Mesenchymal stem cell (in vitro differentiated cells and primary cell): ENCODE measurements at regions not wholly inside any gene's neighbourhood (a gene's known extent, or its start where the extent isn't known, plus 50 kb on each side); places are given as distances from the start of the nearest gene placed in this dataset.
A peak's percentile ranks its signal among the peaks of the same experiment; 100 is the strongest.

Experiments
- DNase-seq: peaks from one replicate; pipeline ENCODE4 v3.0.0-alpha.2; 2013
- H2AFZ ChIP-seq: one replicate; pipeline ENCODE4 v1.6.1; 2013; ENCODE audit warnings: low read depth, mild to moderate bottlenecking, control low read depth, inconsistent platforms, low read length, moderate library complexity
- H2AK5ac ChIP-seq: 2 replicates; pipeline ENCODE4 v1.6.1; 2013; ENCODE audit warnings: low read length, moderate library complexity, mild to moderate bottlenecking, inconsistent platforms; ENCODE audit not compliant: severe bottlenecking
- H2BK120ac ChIP-seq: one replicate; pipeline ENCODE4 v1.6.1; 2013; ENCODE audit warnings: low read depth, mild to moderate bottlenecking, inconsistent platforms, low read length, moderate library complexity
- H2BK12ac ChIP-seq, 2 experiments: one replicate each; pipeline ENCODE4 v1.6.1; 2013; ENCODE audit warnings: inconsistent platforms in 2 of 2, low read length in 2 of 2, mild to moderate bottlenecking in 2 of 2, moderate library complexity in 2 of 2, control low read depth in 1 of 2
- H2BK15ac ChIP-seq: one replicate; pipeline ENCODE4 v1.6.1; 2013; ENCODE audit warnings: mild to moderate bottlenecking, low read depth, inconsistent platforms; ENCODE audit not compliant: poor library complexity, severe bottlenecking
- H2BK5ac ChIP-seq: 2 replicates; pipeline ENCODE4 v1.6.1; 2013; ENCODE audit warnings: low read depth, mild to moderate bottlenecking, low read length, control low read depth, inconsistent platforms; ENCODE audit not compliant: poor library complexity, severe bottlenecking
- H3K14ac ChIP-seq, 2 experiments: one replicate each; pipeline ENCODE4 v1.6.1; 2013; ENCODE audit warnings: inconsistent platforms in 2 of 2, low read length in 2 of 2, control low read depth in 1 of 2, mild to moderate bottlenecking in 1 of 2, moderate library complexity in 1 of 2
- H3K18ac ChIP-seq, 2 experiments: one replicate each; pipeline ENCODE4 v1.6.1; 2013; ENCODE audit warnings: inconsistent platforms in 2 of 2, low read length in 2 of 2, control low read depth in 1 of 2, low read depth in 1 of 2, mild to moderate bottlenecking in 1 of 2
- H3K23ac ChIP-seq, 2 experiments: one replicate each; pipeline ENCODE4 v1.6.1; 2013; ENCODE audit warnings: inconsistent platforms in 2 of 2, low read length in 2 of 2, mild to moderate bottlenecking in 2 of 2, moderate library complexity in 2 of 2, control low read depth in 1 of 2
- H3K27ac ChIP-seq: 2 replicates; pipeline ENCODE4 v1.5.1; 2013; ENCODE audit warnings: mild to moderate bottlenecking, moderate library complexity, low read length, control low read depth, inconsistent platforms; ENCODE audit not compliant: poor library complexity, severe bottlenecking
- H3K27me3 ChIP-seq, 2 experiments: 2 replicates each; pipeline versions ENCODE4 v1.6.1 to v1.7.0; 2013; ENCODE audit warnings: low read length in 2 of 2, mild to moderate bottlenecking in 2 of 2, moderate library complexity in 2 of 2, control low read depth in 1 of 2, inconsistent platforms in 1 of 2; ENCODE audit not compliant: control insufficient read depth in 1 of 2, insufficient read depth in 1 of 2
- H3K36me3 ChIP-seq, 2 experiments: 2 replicates each; pipeline versions ENCODE4 v1.6.1 to v1.7.0; 2013; ENCODE audit warnings: low read length in 2 of 2, control low read depth in 1 of 2, inconsistent platforms in 1 of 2, low read depth in 1 of 2, mild to moderate bottlenecking in 1 of 2; ENCODE audit not compliant: insufficient read depth in 2 of 2, control insufficient read depth in 1 of 2
- H3K4ac ChIP-seq, 2 experiments: one replicate each; pipeline ENCODE4 v1.6.1; 2013; ENCODE audit warnings: inconsistent platforms in 2 of 2, low read length in 2 of 2, mild to moderate bottlenecking in 2 of 2, moderate library complexity in 2 of 2, control low read depth in 1 of 2, low read depth in 1 of 2
- H3K4me1 ChIP-seq: 2 replicates; pipeline ENCODE4 v1.6.1; 2013; ENCODE audit warnings: low read depth, low read length, control low read depth; ENCODE audit not compliant: control insufficient read depth, insufficient read depth
- H3K4me2 ChIP-seq: 2 replicates; pipeline ENCODE4 v1.6.1; 2013; ENCODE audit warnings: low read length, mild to moderate bottlenecking, inconsistent platforms; ENCODE audit not compliant: poor library complexity, severe bottlenecking
- H3K4me3 ChIP-seq, 2 experiments: 2 replicates each; pipeline versions ENCODE4 v1.5.1 to v1.7.0; 2013; ENCODE audit warnings: low read length in 2 of 2, mild to moderate bottlenecking in 2 of 2, control low read depth in 1 of 2, low read depth in 1 of 2; ENCODE audit not compliant: insufficient read depth in 1 of 2
- H3K79me1 ChIP-seq: replicated peaks from 2 replicates; pipeline ENCODE4 v1.6.1; 2013; ENCODE audit warnings: mild to moderate bottlenecking, control low read depth, low read length, inconsistent platforms; ENCODE audit not compliant: poor library complexity, severe bottlenecking
- H3K9ac ChIP-seq: 2 replicates; pipeline ENCODE4 v1.7.0; 2013; ENCODE audit warnings: mild to moderate bottlenecking, low read length, moderate library complexity
- H3K9me3 ChIP-seq: 2 replicates; pipeline ENCODE4 v1.7.0; 2013; ENCODE audit warnings: mild to moderate bottlenecking, low read length; ENCODE audit not compliant: control insufficient read depth
- H4K8ac ChIP-seq: one replicate; pipeline ENCODE4 v1.6.1; 2013; ENCODE audit warnings: inconsistent platforms, mild to moderate bottlenecking, low read length, moderate library complexity
- H4K91ac ChIP-seq: one replicate; pipeline ENCODE4 v1.6.1; 2013; ENCODE audit warnings: mild to moderate bottlenecking, low read length, inconsistent platforms
- WGBS: methylation state at CpG from one replicate; pipeline ENCODE4 v1.1.7; 2013; ENCODE audit warnings: mixed read lengths; 5-methylcytosine and 5-hydroxymethylcytosine counted together

- no peak overlapping the region for H2AK5ac ChIP-seq
- no peak overlapping the region for H3K14ac ChIP-seq
- H4K8ac ChIP-seq, result no peak overlapping the region
- DNase-seq, result no peak
- H3K4ac ChIP-seq, result no peak overlapping the region
- WGBS, result 83% methylated on average over 4 of the region's 4 CpGs
- H3K36me3 ChIP-seq, result no peaks in the 10 kb centered on the region
- peak overlapping the region in 1 of 2 experiments; percentile 72 for H3K18ac ChIP-seq
- H2BK15ac ChIP-seq, result no peak overlapping the region
- H3K27me3 ChIP-seq, result peaks cover 0 to 2% of the 10 kb centered on the region in 2 experiments
- no peak overlapping the region for H2AFZ ChIP-seq
- H3K27ac ChIP-seq, result no peak overlapping the region
- no peaks in the 10 kb centered on the region for H3K79me1 ChIP-seq
- H3K23ac ChIP-seq, result no peak overlapping the region
- H3K4me3 ChIP-seq, result no peak overlapping the region
- peak overlapping the region; percentile 1 for H2BK120ac ChIP-seq
- H3K4me2 ChIP-seq, result no peak overlapping the region
- H3K9ac ChIP-seq, result peak overlapping the region; percentile 50
- H2BK5ac ChIP-seq, result no peak overlapping the region
- H3K4me1 ChIP-seq, result no peaks in the 10 kb centered on the region
- peak overlapping the region; percentile 2 for H4K91ac ChIP-seq
- H3K9me3 ChIP-seq, result peaks cover 14% of the 10 kb centered on the region
- peak overlapping the region in 1 of 2 experiments; percentile 7 for H2BK12ac ChIP-seq
Measured at GRCh38 chr10:43822631-43823580, 174.2 kb upstream of the ZNF32 start.

GRCh38 chr10:43821103-43821502 lies 172.4 kb upstream of the ZNF32 start:
- no peak overlapping the region for H3K27ac ChIP-seq
- no peaks in the 10 kb centered on the region for H3K79me1 ChIP-seq
- no peaks in the 10 kb centered on the region for H3K4me1 ChIP-seq
- H2AFZ ChIP-seq, result no peak overlapping the region
- H2AK5ac ChIP-seq, result no peak overlapping the region
- H3K4me3 ChIP-seq, result no peak overlapping the region
- H3K4me2 ChIP-seq, result no peak overlapping the region
- peak overlapping the region; percentile 44 for H2BK15ac ChIP-seq
- 96% methylated on average over 2 of the region's 2 CpGs for WGBS
- peak overlapping the region; percentile 56 to 96 for H3K18ac ChIP-seq
- H4K91ac ChIP-seq, result peak overlapping the region; percentile 91
- H2BK5ac ChIP-seq, result no peak overlapping the region
- H3K27me3 ChIP-seq, result no peaks in the 10 kb centered on the region
- peak overlapping the region; percentile 12 to 96 for H2BK12ac ChIP-seq
- H3K9me3 ChIP-seq, result no peaks in the 10 kb centered on the region
- H3K4ac ChIP-seq, result peak overlapping the region; percentile 35 to 71
- no peak overlapping the region for H3K9ac ChIP-seq
- no peaks in the 10 kb centered on the region for H3K36me3 ChIP-seq
- H3K23ac ChIP-seq, result no peak overlapping the region
- H2BK120ac ChIP-seq, result peak overlapping the region; percentile 58
- DNase-seq, result no peak
- H4K8ac ChIP-seq, result peak overlapping the region; percentile 1
- H3K14ac ChIP-seq, result peak overlapping the region in 1 of 2 experiments; percentile 71

DNA sequence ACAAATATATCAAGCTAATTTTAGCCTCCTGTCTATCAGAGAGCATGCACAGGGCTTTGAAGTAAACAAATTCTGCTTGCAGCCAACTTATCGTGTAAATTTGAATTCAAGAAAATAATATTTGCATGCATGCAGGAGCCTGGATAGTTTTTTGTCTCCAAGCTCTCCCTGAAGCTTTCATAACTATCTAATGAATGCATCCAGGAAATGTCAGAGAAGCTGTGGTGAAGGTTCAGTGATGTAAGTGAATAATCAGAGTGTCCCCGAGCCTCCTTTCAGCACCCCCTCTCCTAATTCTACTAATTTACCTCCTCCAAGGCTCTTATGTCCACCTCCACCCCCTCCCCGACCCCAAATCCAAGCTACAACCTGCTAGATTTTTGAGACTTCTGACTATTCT lies 172.0 kb upstream of the ZNF32 start:
- H3K9me3 ChIP-seq, result no peaks in the 10 kb centered on the region
- H4K8ac ChIP-seq, result no peak overlapping the region
- H3K27me3 ChIP-seq, result no peaks in the 10 kb centered on the region
- peak overlapping the region; percentile 35 to 71 for H3K4ac ChIP-seq
- H3K4me2 ChIP-seq, result no peak overlapping the region
- no peak overlapping the region for H2BK12ac ChIP-seq
- H3K4me1 ChIP-seq, result no peaks in the 10 kb centered on the region
- H2BK5ac ChIP-seq, result no peak overlapping the region
- no peak overlapping the region for H2AFZ ChIP-seq
- H3K36me3 ChIP-seq, result no peaks in the 10 kb centered on the region
- H4K91ac ChIP-seq, result no peak overlapping the region
- H3K27ac ChIP-seq, result no peak overlapping the region
- H3K14ac ChIP-seq, result no peak overlapping the region
- H3K9ac ChIP-seq, result no peak overlapping the region
- H3K4me3 ChIP-seq, result no peak overlapping the region
- no peak overlapping the region for H3K18ac ChIP-seq
- no peak for DNase-seq
- H3K79me1 ChIP-seq, result no peaks in the 10 kb centered on the region
- 70% methylated on average over 3 of the region's 3 CpGs for WGBS
- H2AK5ac ChIP-seq, result no peak overlapping the region
- H3K23ac ChIP-seq, result no peak overlapping the region
- H2BK120ac ChIP-seq, result peak overlapping the region; percentile 58
- H2BK15ac ChIP-seq, result no peak overlapping the region

- 81% methylated on average over 21 of the region's 22 CpGs for WGBS
- H3K23ac ChIP-seq, result no peak overlapping the region
- peak overlapping the region; percentile 81 for H4K8ac ChIP-seq
- H3K9me3 ChIP-seq, result no peaks in the 10 kb centered on the region
- no peak for DNase-seq
- no peak overlapping the region for H2AK5ac ChIP-seq
- H3K4me3 ChIP-seq, result no peak overlapping the region
- H2BK12ac ChIP-seq, result peak overlapping the region; percentile 33 to 80
- H2AFZ ChIP-seq, result no peak overlapping the region
- no peaks in the 10 kb centered on the region for H3K36me3 ChIP-seq
- peak overlapping the region; percentile 72 to 81 for H3K18ac ChIP-seq
- H3K14ac ChIP-seq, result no peak overlapping the region
- no peak overlapping the region for H3K9ac ChIP-seq
- no peaks in the 10 kb centered on the region for H3K27me3 ChIP-seq
- no peaks in the 10 kb centered on the region for H3K79me1 ChIP-seq
- H3K4ac ChIP-seq, result peak overlapping the region; percentile 82 to 91
- no peak overlapping the region for H2BK5ac ChIP-seq
- peak overlapping the region; percentile 93 for H4K91ac ChIP-seq
- H3K27ac ChIP-seq, result no peak overlapping the region
- H3K4me2 ChIP-seq, result no peak overlapping the region
- no peaks in the 10 kb centered on the region for H3K4me1 ChIP-seq
- H2BK120ac ChIP-seq, result peak overlapping the region; percentile 22
- peak overlapping the region; percentile 87 for H2BK15ac ChIP-seq
Measured at GRCh38 chr10:43819464-43820230, 171.0 kb upstream of the ZNF32 start.
